ENCODE measurements at regions not wholly inside any gene's neighbourhood (a gene's known extent, or its start where the extent isn't known, plus 50 kb on each side); places are given as distances from the start of the nearest gene placed in this dataset.

DNA sequence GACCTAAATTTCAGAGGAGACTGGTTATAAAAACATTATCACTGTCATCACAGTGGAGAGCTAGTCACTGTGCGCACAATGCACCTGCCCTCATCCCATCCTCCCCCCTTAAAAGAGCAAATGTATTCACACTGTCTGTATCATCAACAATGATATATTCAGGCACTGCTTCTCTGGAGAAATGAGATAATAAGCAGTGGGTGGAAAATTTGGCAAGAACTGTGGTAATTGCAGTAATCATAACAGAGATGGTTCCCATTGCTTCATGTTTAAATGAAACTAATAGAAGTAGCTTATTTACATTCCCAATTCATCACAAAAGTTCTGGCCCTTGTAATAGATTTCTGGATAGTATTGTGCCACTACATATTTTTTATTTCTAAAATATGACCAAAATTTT, 867.4 kb upstream of the ADGRL2 start:
- Histone ChIP-seq H3K9me3 (ENCODE audit: control insufficient read depth in 4 of 4, insufficient read depth in 3 of 4, low read length in 3 of 4) (peaks cover 0 to 11% (median 5%) of the 10 kb centered on the region in 4 donors), H3K27ac (ENCODE audit: low read depth in 1 of 2, low read length in 1 of 2) (no peak overlapping the region), H3K4me3 (no peak overlapping the region), H3K27me3 (ENCODE audit: control insufficient read depth in 3 of 3, insufficient read depth in 3 of 3, low read length in 2 of 3) (no peaks in the 10 kb centered on the region), H3K36me3 (ENCODE audit: control insufficient read depth in 4 of 4, insufficient read depth in 4 of 4, low read length in 4 of 4) (no peaks in the 10 kb centered on the region), H3K9ac (ENCODE audit: insufficient read depth in 1 of 2, low read length in 2 of 2) (no peak overlapping the region), H3K4me1 (ENCODE audit: control insufficient read depth in 5 of 5, insufficient read depth in 5 of 5, low read length in 5 of 5) (no peaks in the 10 kb centered on the region)
- TF ChIP-seq, protein P1, sequence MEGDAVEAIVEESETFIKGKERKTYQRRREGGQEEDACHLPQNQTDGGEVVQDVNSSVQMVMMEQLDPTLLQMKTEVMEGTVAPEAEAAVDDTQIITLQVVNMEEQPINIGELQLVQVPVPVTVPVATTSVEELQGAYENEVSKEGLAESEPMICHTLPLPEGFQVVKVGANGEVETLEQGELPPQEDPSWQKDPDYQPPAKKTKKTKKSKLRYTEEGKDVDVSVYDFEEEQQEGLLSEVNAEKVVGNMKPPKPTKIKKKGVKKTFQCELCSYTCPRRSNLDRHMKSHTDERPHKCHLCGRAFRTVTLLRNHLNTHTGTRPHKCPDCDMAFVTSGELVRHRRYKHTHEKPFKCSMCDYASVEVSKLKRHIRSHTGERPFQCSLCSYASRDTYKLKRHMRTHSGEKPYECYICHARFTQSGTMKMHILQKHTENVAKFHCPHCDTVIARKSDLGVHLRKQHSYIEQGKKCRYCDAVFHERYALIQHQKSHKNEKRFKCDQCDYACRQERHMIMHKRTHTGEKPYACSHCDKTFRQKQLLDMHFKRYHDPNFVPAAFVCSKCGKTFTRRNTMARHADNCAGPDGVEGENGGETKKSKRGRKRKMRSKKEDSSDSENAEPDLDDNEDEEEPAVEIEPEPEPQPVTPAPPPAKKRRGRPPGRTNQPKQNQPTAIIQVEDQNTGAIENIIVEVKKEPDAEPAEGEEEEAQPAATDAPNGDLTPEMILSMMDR (IDR thresholded peaks at IDR 0.05; ENCODE audit: control extremely low read depth, extremely low read depth): no peak
- ATAC-seq (ENCODE audit: insufficient read depth, low FRiP score) (no peak), DNase-seq (no peak)
- 97% methylated on average over 1 of the region's 1 CpG for WGBS, 2 donors

DNA sequence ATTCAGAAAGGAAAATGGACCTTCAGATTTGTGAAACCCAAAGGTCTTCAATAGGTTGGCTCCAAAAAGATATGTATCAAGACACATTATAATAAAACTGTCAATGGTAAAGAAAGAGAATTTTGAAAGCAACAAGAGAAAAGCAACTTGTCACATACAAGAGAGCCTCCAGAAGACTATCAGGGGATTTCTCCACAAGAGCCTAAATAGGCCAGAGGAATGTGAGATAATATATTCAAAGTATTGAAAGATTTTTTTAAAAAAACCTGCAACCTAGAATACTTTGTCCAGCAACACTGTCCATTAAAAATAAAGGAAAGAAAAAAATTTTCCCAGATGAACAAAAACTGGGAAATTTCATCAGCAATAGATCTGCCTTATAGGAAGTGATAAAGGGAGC, 869.6 kb upstream of the ADGRL2 start:
- ATAC-seq (ENCODE audit: insufficient read depth, low FRiP score): no peak
- Histone ChIP-seq H3K36me3 (ENCODE audit: control insufficient read depth in 4 of 4, insufficient read depth in 4 of 4, low read length in 4 of 4) (no peaks in the 10 kb centered on the region), H3K4me1 (ENCODE audit: control insufficient read depth in 5 of 5, insufficient read depth in 5 of 5, low read length in 5 of 5) (no peaks in the 10 kb centered on the region), H3K4me3 (no peak overlapping the region), H3K9me3 (ENCODE audit: control insufficient read depth in 4 of 4, insufficient read depth in 3 of 4, low read length in 3 of 4) (peaks cover 0 to 11% (median 5%) of the 10 kb centered on the region in 4 donors), H3K27me3 (ENCODE audit: control insufficient read depth in 3 of 3, insufficient read depth in 3 of 3, low read length in 2 of 3) (no peaks in the 10 kb centered on the region), H3K27ac (ENCODE audit: low read depth in 1 of 2, low read length in 1 of 2) (no peak overlapping the region), H3K9ac (ENCODE audit: insufficient read depth in 1 of 2, low read length in 2 of 2) (no peak overlapping the region)
- no peak for DNase-seq
- TF ChIP-seq, protein P1 (IDR thresholded peaks at IDR 0.05; ENCODE audit: control extremely low read depth, extremely low read depth): no peak

DNA sequence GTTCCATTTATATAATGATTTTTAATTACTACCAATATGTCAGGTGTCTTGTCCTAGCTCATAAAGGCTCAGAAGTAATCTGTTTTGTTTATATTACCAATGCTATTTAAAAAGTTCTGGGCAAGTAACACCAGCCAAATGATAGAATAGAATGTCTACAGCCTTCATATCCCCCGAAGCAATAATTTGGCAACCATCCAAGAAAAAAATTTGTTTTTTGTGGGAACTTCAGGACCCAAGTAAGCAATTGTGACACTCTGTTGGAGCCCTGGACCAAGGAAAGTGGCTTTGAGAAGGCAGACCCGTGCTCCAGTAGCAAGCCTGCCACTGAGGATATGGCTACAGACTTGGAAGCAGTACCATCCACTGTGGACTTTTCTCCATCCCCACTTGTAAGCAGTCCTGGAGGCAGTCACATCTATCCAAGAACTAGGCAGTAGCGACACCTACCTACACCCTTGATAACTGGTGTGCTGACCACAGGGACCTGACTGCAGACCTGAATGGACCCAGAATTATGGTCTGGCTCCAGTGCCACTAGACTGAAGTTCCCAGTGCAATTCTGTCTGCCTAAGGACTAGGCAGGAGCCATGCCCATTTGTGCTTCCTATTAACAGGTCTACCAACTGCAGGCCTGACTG, 870.7 kb upstream of the ADGRL2 start:
- Histone ChIP-seq H3K27me3 (ENCODE audit: control insufficient read depth in 3 of 3, insufficient read depth in 3 of 3, low read length in 2 of 3) (no peaks in the 10 kb centered on the region), H3K9ac (ENCODE audit: insufficient read depth in 1 of 2, low read length in 2 of 2) (no peak overlapping the region), H3K27ac (ENCODE audit: low read depth in 1 of 2, low read length in 1 of 2) (no peak overlapping the region), H3K9me3 (ENCODE audit: control insufficient read depth in 4 of 4, insufficient read depth in 3 of 4, low read length in 3 of 4) (peaks cover 0 to 11% (median 5%) of the 10 kb centered on the region in 4 donors), H3K4me1 (ENCODE audit: control insufficient read depth in 5 of 5, insufficient read depth in 5 of 5, low read length in 5 of 5) (no peaks in the 10 kb centered on the region), H3K4me3 (no peak overlapping the region), H3K36me3 (ENCODE audit: control insufficient read depth in 4 of 4, insufficient read depth in 4 of 4, low read length in 4 of 4) (no peaks in the 10 kb centered on the region)
- TF ChIP-seq, protein P1 (IDR thresholded peaks at IDR 0.05; ENCODE audit: control extremely low read depth, extremely low read depth): no peak
- ATAC-seq (ENCODE audit: insufficient read depth, low FRiP score) (no peak), DNase-seq (no peak)
- 79 to 89% methylated on average over 3 of the region's 3 CpGs for WGBS, 2 donors

DNA sequence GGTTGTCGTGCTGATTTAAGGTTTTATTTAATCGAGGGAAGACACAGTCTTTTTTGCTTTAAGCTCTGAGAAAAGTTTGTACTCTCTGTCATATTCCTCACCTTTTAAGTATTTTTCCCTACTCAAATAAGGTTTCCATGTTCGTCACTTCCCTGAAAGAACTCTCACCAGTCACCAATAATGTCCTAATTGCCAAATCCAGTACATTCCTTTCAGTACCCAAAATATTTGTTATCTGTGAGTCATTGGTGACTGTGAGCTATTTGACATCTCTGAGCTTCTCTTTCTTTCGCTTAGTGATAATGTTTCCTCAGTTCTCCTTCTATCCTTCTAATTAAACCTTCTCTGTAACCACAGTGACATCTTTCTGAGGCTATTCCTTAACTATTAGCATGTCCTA, 874.2 kb upstream of the ADGRL2 start:
- H3K27ac ChIP-seq (ENCODE audit: low read depth in 1 of 2, low read length in 1 of 2): no peak overlapping the region
- H3K9me3 ChIP-seq (ENCODE audit: control insufficient read depth in 4 of 4, insufficient read depth in 3 of 4, low read length in 3 of 4): peaks cover 0 to 9% (median 5%) of the 10 kb centered on the region in 4 donors
- H3K4me1 ChIP-seq (ENCODE audit: control insufficient read depth in 5 of 5, insufficient read depth in 5 of 5, low read length in 5 of 5): no peaks in the 10 kb centered on the region
- H3K27me3 ChIP-seq (ENCODE audit: control insufficient read depth in 3 of 3, insufficient read depth in 3 of 3, low read length in 2 of 3): no peaks in the 10 kb centered on the region
- H3K36me3 ChIP-seq (ENCODE audit: control insufficient read depth in 4 of 4, insufficient read depth in 4 of 4, low read length in 4 of 4): no peaks in the 10 kb centered on the region
- WGBS, 2 donors: 84 to 86% methylated on average over 4 of the region's 4 CpGs
- no peak for ATAC-seq (ENCODE audit: insufficient read depth, low FRiP score)
- no peak overlapping the region for H3K9ac ChIP-seq (ENCODE audit: insufficient read depth in 1 of 2, low read length in 2 of 2)
- H3K4me3 ChIP-seq: no peak overlapping the region
- TF ChIP-seq, protein P1 (IDR thresholded peaks at IDR 0.05; ENCODE audit: control extremely low read depth, extremely low read depth): no peak
- no peak for DNase-seq

Measured in lung (tissue), 11 donors.